ENCODE measurements at regions not wholly inside any gene's neighbourhood (a gene's known extent, or its start where the extent isn't known, plus 50 kb on each side); places are given as distances from the start of the nearest gene placed in this dataset.

GRCh38 chr3:128559486-128560225 is 66.7 kb upstream of the GATA2 start:
- no peak for TF ChIP-seq CTCF (conservative IDR thresholded peaks at IDR 0.05; ENCODE audit: low read depth in 2 of 2)
- TF ChIP-seq, protein P1, sequence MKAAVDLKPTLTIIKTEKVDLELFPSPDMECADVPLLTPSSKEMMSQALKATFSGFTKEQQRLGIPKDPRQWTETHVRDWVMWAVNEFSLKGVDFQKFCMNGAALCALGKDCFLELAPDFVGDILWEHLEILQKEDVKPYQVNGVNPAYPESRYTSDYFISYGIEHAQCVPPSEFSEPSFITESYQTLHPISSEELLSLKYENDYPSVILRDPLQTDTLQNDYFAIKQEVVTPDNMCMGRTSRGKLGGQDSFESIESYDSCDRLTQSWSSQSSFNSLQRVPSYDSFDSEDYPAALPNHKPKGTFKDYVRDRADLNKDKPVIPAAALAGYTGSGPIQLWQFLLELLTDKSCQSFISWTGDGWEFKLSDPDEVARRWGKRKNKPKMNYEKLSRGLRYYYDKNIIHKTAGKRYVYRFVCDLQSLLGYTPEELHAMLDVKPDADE (IDR thresholded peaks at IDR 0.05) = no peak

Measured in GM23338 (cell line).